RWPE2 (cell line): ENCODE measurements at regions not wholly inside any gene's neighbourhood (a gene's known extent, or its start where the extent isn't known, plus 50 kb on each side); places are given as distances from the start of the nearest gene placed in this dataset.

Source experiments
- ATAC-seq: fragments of 200-7000 bp; cut with Tn5 transposase; 3 replicates; pipeline ENCODE4 v1.9.1; 2021; ENCODE audit warnings: low read depth
- DNase-seq: peaks from one replicate; pipeline ENCODE4 v3.0.0-alpha.2; 2020; ENCODE audit warnings: low spot score
- H3K27ac ChIP-seq: fragments of 450-650 bp; 2 replicates; pipeline ENCODE4 v1.5.1; 2017; ENCODE audit warnings: mild to moderate bottlenecking; ENCODE audit not compliant: poor library complexity, severe bottlenecking
- H3K27me3 ChIP-seq: fragments of 250-450 bp; sonication (Bioruptor Pico); 2 replicates; pipeline ENCODE4 v1.5.1; 2021; ENCODE audit warnings: mild to moderate bottlenecking, moderate library complexity; ENCODE audit not compliant: insufficient read depth, poor library complexity, severe bottlenecking
- H3K36me3 ChIP-seq: fragments of 250-450 bp; sonication (Bioruptor Pico); 2 replicates; pipeline ENCODE4 v1.5.1; 2020; ENCODE audit warnings: low read depth, mild to moderate bottlenecking, moderate library complexity
- H3K4me1 ChIP-seq: fragments of 250-450 bp; sonication (Bioruptor Pico); 2 replicates; pipeline ENCODE4 v1.5.1; 2021; ENCODE audit warnings: mild to moderate bottlenecking, moderate library complexity; ENCODE audit not compliant: insufficient read depth, poor library complexity, severe bottlenecking
- H3K4me3 ChIP-seq: fragments of 250-450 bp; sonication (Bioruptor Pico); 2 replicates; pipeline ENCODE4 v1.5.1; 2021; ENCODE audit warnings: mild to moderate bottlenecking, moderate library complexity; ENCODE audit not compliant: severe bottlenecking
- H3K9me3 ChIP-seq: fragments of 250-450 bp; sonication (Bioruptor Pico); 2 replicates; pipeline ENCODE4 v1.5.1; 2021; ENCODE audit warnings: mild to moderate bottlenecking, moderate library complexity; ENCODE audit not compliant: severe bottlenecking
- TF ChIP-seq, protein P1 (sequence below): fragments of 450-650 bp; IDR thresholded peaks from one replicate; pipeline ENCODE4 v1.5.1; 2017; ENCODE audit warnings: mild to moderate bottlenecking, moderate library complexity; ENCODE audit not compliant: poor library complexity, severe bottlenecking

DNA sequence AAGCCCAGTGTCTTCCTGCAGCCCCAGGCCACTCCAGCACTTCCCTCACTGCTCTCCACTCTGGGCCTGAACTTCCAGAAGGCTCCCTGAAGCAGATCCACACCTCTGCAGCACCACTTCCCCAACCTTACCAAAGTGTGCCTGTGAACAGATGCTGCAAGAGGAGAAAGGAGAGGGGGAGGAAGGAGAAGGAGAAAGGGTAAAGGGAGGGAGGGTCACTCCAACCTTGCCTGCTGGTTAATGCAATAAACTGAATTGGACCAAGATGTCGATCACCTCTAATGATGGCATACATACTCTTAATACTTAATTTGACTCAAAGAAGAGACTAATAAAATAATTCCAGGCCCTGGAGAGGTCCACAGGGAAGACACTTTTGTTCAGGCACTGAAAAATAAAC is 77.2 kb upstream of the RAI14 start:
- Histone ChIP-seq H3K27me3 (no peaks in the 10 kb centered on the region), H3K4me3 (no peak overlapping the region), H3K27ac (no peak overlapping the region), H3K36me3 (no peaks in the 10 kb centered on the region), H3K9me3 (no peaks in the 10 kb centered on the region), H3K4me1 (peaks cover 12% of the 10 kb centered on the region)
- TF ChIP-seq, protein P1, sequence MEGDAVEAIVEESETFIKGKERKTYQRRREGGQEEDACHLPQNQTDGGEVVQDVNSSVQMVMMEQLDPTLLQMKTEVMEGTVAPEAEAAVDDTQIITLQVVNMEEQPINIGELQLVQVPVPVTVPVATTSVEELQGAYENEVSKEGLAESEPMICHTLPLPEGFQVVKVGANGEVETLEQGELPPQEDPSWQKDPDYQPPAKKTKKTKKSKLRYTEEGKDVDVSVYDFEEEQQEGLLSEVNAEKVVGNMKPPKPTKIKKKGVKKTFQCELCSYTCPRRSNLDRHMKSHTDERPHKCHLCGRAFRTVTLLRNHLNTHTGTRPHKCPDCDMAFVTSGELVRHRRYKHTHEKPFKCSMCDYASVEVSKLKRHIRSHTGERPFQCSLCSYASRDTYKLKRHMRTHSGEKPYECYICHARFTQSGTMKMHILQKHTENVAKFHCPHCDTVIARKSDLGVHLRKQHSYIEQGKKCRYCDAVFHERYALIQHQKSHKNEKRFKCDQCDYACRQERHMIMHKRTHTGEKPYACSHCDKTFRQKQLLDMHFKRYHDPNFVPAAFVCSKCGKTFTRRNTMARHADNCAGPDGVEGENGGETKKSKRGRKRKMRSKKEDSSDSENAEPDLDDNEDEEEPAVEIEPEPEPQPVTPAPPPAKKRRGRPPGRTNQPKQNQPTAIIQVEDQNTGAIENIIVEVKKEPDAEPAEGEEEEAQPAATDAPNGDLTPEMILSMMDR = no peak
- no peak for ATAC-seq
- no peak for DNase-seq

DNA sequence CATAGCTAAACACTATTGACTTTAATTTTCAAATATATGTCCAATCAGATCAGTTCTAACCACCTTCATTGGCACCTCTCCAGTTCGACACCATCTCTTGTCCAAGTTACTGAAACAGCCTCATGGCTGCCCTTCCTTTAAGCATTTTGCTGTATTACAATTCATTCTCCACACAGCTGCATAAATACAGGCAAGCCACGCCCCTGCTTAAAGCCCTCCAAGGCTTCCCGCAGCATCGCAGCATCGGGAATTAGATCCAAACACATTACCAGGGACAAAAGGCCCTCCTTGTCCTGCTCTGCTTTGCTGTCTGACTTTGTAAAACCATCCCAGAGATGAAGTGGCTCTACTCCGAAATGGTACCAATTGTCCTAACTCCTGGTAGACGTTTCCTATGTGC is 75.1 kb upstream of the RAI14 start:
- no peak overlapping the region for H3K4me3 ChIP-seq
- peaks cover 26% of the 10 kb centered on the region for H3K4me1 ChIP-seq
- ATAC-seq (no peak), DNase-seq (no peak)
- no peak overlapping the region for H3K27ac ChIP-seq
- TF ChIP-seq, protein P1 = no peak
- H3K27me3 ChIP-seq = no peaks in the 10 kb centered on the region
- no peaks in the 10 kb centered on the region for H3K9me3 ChIP-seq
- H3K36me3 ChIP-seq = no peaks in the 10 kb centered on the region

DNA sequence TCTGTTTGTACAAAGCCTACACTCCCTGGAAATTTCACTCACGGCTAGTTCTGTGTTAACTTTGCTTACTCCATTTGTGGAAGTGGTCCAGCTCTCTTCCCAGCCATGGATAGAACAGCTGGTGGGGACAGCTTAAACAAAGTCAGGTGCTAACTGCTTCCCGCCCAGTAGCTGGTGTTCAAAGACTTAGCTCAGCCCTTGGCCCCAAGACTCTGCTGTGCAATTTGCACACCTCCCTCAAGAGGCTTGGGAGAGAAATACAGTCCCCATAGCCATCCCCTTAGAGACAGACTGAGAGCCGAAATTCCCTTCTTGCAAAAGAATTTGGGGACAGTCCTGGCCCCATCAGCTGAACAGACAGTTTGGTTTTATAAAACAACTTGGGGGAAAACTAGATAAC is 73.8 kb upstream of the RAI14 start:
- no peak overlapping the region for H3K4me3 ChIP-seq
- no peaks in the 10 kb centered on the region for H3K36me3 ChIP-seq
- peak overlapping the region; percentile 98 for H3K27ac ChIP-seq
- DNase-seq (no peak), ATAC-seq (no peak)
- H3K4me1 ChIP-seq = peaks cover 39% of the 10 kb centered on the region
- H3K27me3 ChIP-seq = no peaks in the 10 kb centered on the region
- TF ChIP-seq, protein P1 = no peak
- H3K9me3 ChIP-seq = no peaks in the 10 kb centered on the region

DNA sequence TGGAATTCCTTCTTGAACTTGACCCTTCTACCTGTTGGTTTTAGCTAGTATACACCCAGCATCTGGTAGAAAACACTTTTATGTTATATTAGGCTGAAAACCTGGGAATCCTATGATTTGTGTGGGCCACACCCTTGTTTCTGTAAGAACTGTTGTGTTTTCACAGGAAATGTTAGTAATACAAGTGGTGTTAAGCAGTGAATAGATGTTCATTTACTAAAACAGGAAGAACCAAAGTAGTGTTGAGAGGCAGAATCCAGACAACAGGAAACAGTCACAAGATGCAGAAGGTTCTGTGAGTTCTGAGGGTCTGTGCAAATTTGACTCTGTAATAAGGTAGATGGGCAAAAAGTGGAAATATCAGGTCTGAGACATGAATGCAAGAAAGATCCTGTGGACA is 73.0 kb upstream of the RAI14 start:
- Histone ChIP-seq H3K4me3 (no peak overlapping the region), H3K36me3 (no peaks in the 10 kb centered on the region), H3K27me3 (no peaks in the 10 kb centered on the region), H3K4me1 (peaks cover 46% of the 10 kb centered on the region), H3K9me3 (no peaks in the 10 kb centered on the region), H3K27ac (peak overlapping the region; percentile 98)
- TF ChIP-seq, protein P1 = no peak
- DNase-seq (no peak), ATAC-seq (no peak)

DNA sequence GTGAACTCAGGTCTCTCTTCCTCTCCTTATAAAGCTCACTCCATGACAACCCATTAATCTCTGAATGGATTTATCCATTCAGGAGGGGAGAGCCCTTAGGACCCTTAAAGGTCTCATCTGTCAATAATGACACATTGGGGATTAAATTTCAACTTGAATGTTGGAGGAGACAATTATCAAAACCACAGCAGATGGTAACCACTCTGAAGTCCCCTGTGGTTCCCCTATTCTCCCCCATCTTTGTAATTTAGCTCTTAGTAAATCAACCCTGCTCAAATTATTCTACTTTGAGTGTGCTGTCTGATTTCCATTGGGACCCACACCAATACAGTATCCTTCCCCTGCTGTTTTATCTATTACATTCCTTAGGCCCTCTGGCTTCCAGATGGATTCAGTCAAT is 72.0 kb upstream of the RAI14 start:
- TF ChIP-seq, protein P1 = no peak
- Histone ChIP-seq H3K27ac (peak overlapping the region; percentile 98), H3K36me3 (no peaks in the 10 kb centered on the region), H3K4me3 (no peak overlapping the region), H3K4me1 (peaks cover 46% of the 10 kb centered on the region), H3K27me3 (no peaks in the 10 kb centered on the region), H3K9me3 (no peaks in the 10 kb centered on the region)
- no peak for DNase-seq
- no peak for ATAC-seq
